LNCAP (cell line): ENCODE measurements at regions not wholly inside any gene's neighbourhood (a gene's known extent, or its start where the extent isn't known, plus 50 kb on each side); places are given as distances from the start of the nearest gene placed in this dataset.

Source experiments
- TF ChIP-seq, protein P1 (sequence below): fragments of 450-650 bp; IDR thresholded peaks from 2 replicates; pipeline ENCODE4 v1.5.1; 2017; ENCODE audit warnings: mild to moderate bottlenecking

DNA sequence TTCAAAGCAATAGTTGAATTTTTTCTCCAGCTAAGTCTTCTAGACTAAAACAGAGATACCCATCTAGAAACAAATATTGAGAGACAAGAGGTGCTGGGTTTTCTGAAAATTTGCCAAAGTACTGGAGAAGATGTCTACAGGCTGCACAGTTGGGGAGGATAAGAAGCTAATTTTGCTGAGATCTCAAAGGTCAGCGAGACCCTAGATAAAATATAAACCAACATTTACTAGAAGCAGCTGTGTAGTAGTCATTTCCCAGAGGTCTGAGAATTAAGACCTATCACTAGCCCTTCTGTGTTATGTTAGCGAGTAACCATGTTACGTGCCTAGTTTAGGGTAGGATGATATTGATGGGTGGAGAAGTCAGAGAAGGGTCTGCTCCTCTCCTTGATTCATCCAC, 208.5 kb upstream of the TNC start:
- TF ChIP-seq, protein P1, sequence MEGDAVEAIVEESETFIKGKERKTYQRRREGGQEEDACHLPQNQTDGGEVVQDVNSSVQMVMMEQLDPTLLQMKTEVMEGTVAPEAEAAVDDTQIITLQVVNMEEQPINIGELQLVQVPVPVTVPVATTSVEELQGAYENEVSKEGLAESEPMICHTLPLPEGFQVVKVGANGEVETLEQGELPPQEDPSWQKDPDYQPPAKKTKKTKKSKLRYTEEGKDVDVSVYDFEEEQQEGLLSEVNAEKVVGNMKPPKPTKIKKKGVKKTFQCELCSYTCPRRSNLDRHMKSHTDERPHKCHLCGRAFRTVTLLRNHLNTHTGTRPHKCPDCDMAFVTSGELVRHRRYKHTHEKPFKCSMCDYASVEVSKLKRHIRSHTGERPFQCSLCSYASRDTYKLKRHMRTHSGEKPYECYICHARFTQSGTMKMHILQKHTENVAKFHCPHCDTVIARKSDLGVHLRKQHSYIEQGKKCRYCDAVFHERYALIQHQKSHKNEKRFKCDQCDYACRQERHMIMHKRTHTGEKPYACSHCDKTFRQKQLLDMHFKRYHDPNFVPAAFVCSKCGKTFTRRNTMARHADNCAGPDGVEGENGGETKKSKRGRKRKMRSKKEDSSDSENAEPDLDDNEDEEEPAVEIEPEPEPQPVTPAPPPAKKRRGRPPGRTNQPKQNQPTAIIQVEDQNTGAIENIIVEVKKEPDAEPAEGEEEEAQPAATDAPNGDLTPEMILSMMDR = no peak

GRCh38 chr9:115327436-115328122, 209.6 kb upstream of the TNC start:
- TF ChIP-seq, protein P1 = no peak

DNA sequence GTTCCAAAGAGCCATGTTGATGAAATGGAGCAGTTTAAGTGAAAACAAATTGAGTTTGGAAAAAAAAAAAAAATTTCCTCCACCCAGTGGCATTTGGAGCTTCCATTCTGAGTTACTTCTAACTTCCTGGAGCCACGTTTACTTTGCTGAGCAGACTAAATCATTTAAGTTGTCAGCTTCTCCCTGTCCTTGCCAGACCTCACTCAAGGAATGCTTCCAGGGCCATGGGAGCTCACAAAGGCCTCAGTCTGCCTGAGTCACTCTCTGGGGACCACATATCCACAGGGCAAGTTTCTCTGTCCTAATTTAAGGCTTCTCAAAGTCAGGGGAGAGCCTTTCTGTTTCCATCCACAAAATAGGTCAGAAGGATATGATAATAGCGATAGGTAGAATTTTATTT, 210.3 kb upstream of the TNC start:
- TF ChIP-seq, protein P1 = no peak

- TF ChIP-seq, protein P1 = no peak
These were observed 210.7 kb upstream of the TNC start for GRCh38 chr9:115328677-115329076.

DNA sequence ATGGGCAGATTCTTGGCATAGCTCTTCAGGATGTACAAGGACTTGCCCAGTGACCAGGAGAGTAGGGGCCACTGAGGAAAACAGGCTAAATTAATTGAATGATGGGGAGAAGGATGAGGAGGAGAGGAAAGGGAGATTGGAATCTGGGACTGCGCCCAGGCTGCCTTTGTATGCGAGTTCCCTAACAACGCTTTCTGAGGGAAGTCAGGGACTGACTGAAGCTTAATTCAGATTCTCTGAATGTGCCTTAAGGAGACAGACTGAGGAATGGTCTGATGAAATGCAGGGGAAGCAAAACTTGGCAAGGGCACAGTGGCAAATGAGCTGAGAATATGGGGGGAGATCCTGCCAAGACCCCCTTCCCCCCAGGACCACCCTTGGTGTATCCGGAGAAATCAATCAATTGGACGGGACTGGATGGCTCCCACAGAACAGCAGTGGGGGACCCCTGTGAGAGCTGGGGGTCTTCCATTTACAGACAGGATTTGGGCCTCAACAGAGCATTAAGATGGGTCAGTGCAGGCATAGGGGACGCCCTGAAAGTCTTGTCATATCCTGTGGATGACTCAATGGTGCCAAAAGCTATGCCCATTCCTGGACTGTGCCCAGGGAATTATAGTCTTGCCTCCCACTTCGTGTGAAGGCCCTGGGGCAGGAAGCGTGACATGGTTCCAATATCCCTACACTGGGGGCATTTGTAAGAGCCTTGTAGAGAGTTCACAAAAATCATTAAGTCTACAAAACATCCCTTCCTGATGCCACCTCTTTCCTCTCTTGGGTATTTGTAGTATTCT, 215.5 kb upstream of the TNC start:
- TF ChIP-seq, protein P1 = no peak

- TF ChIP-seq, protein P1 = no peak
These were observed 217.5 kb upstream of the TNC start for GRCh38 chr9:115335439-115335838.

GRCh38 chr9:115340314-115340713, 222.4 kb upstream of the TNC start:
- TF ChIP-seq, protein P1 = no peak
